ENCODE measurements at regions not wholly inside any gene's neighbourhood (a gene's known extent, or its start where the extent isn't known, plus 50 kb on each side); places are given as distances from the start of the nearest gene placed in this dataset.
"Not testable (repeated sequence)": the region's sequence is repeated elsewhere in the genome, so short reads cannot be mapped to it uniquely, and the experiment has no call there.

DNA sequence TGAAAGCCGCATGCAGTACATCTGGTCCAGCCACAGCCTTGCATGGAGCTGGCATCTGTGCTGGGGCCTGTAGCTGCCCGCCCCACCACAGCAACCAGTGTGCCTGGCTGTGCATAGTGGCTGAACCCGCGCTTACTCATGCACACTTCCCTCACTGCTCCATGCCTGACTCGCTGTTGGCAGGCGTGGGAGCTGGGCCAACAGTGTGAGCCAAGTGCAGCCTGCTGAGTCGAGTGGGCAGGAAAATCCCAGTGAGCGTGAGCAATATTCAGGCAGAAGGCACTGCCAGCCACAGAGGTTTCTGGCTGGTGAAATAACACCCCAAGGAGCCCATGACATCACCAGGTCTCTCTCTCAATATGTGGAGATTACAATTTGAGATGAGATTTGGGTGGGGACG is 1674.1 kb upstream of the TMEFF2 start:
- Histone ChIP-seq H3K27me3 (ENCODE audit: control insufficient read depth, insufficient read depth, low read length) (no peaks in the 10 kb centered on the region), H3K9ac (ENCODE audit: low read length) (no peak overlapping the region), H3K27ac (ENCODE audit: low read depth, low read length) (no peak overlapping the region), H3K36me3 (ENCODE audit: control insufficient read depth, insufficient read depth, low read length) (no peaks in the 10 kb centered on the region), H3K9me3 (ENCODE audit: control insufficient read depth, insufficient read depth, low read depth, low read length) (no peaks in the 10 kb centered on the region), H3K4me3 (ENCODE audit: low read depth, low read length) (no peak overlapping the region), H3K4me1 (ENCODE audit: control insufficient read depth, insufficient read depth, low read length) (no peaks in the 10 kb centered on the region)

DNA sequence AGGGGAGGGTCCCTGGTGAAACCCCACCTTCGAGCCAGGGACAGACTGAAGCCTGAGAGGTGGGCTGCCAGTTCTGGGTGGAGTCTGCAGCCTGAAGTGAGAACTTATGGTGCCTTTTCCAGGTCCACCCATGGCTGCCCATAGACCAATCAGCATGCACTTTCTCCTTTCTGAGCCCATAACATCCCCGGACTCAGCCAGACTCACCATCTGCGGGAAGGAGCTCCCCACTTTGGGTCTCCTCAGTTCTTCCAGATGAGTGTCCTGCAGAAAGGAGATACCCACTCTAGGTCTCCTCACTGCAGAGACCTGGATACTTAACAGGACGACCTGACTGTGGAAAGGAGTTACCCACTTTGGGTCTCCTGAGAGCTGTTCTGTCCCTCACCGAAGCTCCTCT is 1673.4 kb upstream of the TMEFF2 start:
- Histone ChIP-seq H3K36me3 (ENCODE audit: control insufficient read depth, insufficient read depth, low read length) (no peaks in the 10 kb centered on the region), H3K4me3 (ENCODE audit: low read depth, low read length) (no peak overlapping the region), H3K9ac (ENCODE audit: low read length) (no peak overlapping the region), H3K27me3 (ENCODE audit: control insufficient read depth, insufficient read depth, low read length) (no peaks in the 10 kb centered on the region), H3K4me1 (ENCODE audit: control insufficient read depth, insufficient read depth, low read length) (no peaks in the 10 kb centered on the region), H3K27ac (ENCODE audit: low read depth, low read length) (no peak overlapping the region), H3K9me3 (ENCODE audit: control insufficient read depth, insufficient read depth, low read depth, low read length) (no peaks in the 10 kb centered on the region)

GRCh38 chr2:193867454-193867853 is 1672.7 kb upstream of the TMEFF2 start:
- H3K9ac ChIP-seq (ENCODE audit: low read length): no peak overlapping the region
- H3K4me3 ChIP-seq (ENCODE audit: low read depth, low read length): no peak overlapping the region
- H3K27me3 ChIP-seq (ENCODE audit: control insufficient read depth, insufficient read depth, low read length): no peaks in the 10 kb centered on the region
- no peaks in the 10 kb centered on the region for H3K4me1 ChIP-seq (ENCODE audit: control insufficient read depth, insufficient read depth, low read length)
- no peaks in the 10 kb centered on the region for H3K9me3 ChIP-seq (ENCODE audit: control insufficient read depth, insufficient read depth, low read depth, low read length)
- no peaks in the 10 kb centered on the region for H3K36me3 ChIP-seq (ENCODE audit: control insufficient read depth, insufficient read depth, low read length)
- H3K27ac ChIP-seq (ENCODE audit: low read depth, low read length): no peak overlapping the region

- no peak overlapping the region for H3K4me3 ChIP-seq (ENCODE audit: low read depth, low read length)
- no peaks in the 10 kb centered on the region for H3K9me3 ChIP-seq (ENCODE audit: control insufficient read depth, insufficient read depth, low read depth, low read length)
- no peak overlapping the region for H3K27ac ChIP-seq (ENCODE audit: low read depth, low read length)
- H3K27me3 ChIP-seq (ENCODE audit: control insufficient read depth, insufficient read depth, low read length): no peaks in the 10 kb centered on the region
- H3K9ac ChIP-seq (ENCODE audit: low read length): no peak overlapping the region
- H3K36me3 ChIP-seq (ENCODE audit: control insufficient read depth, insufficient read depth, low read length): no peaks in the 10 kb centered on the region
- H3K4me1 ChIP-seq (ENCODE audit: control insufficient read depth, insufficient read depth, low read length): no peaks in the 10 kb centered on the region
Measured at GRCh38 chr2:193861557-193861956, 1666.8 kb upstream of the TMEFF2 start.

GRCh38 chr2:193847991-193848390 is 1653.3 kb upstream of the TMEFF2 start:
- H3K36me3 ChIP-seq (ENCODE audit: control insufficient read depth, insufficient read depth, low read length): no peaks in the 10 kb centered on the region
- H3K9me3 ChIP-seq (ENCODE audit: control insufficient read depth, insufficient read depth, low read depth, low read length): no peaks in the 10 kb centered on the region

DNA sequence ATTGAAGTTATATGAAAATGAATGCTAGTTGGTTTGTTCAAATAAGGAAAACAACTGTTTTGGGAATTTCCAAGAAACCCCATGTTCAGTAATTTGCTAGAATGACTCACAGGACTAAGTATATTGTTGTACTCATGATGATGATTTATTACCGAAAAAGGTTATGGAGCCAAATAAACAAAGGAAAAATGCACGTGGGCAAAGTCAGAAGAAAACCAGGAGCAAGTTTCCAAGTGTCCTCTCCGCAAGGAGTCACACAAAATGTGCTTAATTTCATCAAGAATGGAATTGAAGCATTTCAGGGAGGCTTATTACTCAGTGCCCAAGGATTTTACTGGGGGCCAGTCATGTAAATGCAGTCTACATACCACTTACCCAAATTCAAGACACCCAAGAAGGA is 1652.4 kb upstream of the TMEFF2 start:
- no peaks in the 10 kb centered on the region for H3K4me1 ChIP-seq (ENCODE audit: control insufficient read depth, insufficient read depth, low read length)
- H3K27ac ChIP-seq (ENCODE audit: low read depth, low read length): no peak overlapping the region
- H3K9ac ChIP-seq (ENCODE audit: low read length): no peak overlapping the region
- no peak overlapping the region for H3K4me3 ChIP-seq (ENCODE audit: low read depth, low read length)
- no peaks in the 10 kb centered on the region for H3K9me3 ChIP-seq (ENCODE audit: control insufficient read depth, insufficient read depth, low read depth, low read length)
- no peaks in the 10 kb centered on the region for H3K36me3 ChIP-seq (ENCODE audit: control insufficient read depth, insufficient read depth, low read length)
- H3K27me3 ChIP-seq (ENCODE audit: control insufficient read depth, insufficient read depth, low read length): no peaks in the 10 kb centered on the region

More at GRCh38 chr2:193847991-193848390, 1653.3 kb upstream of the TMEFF2 start:
- H3K9ac ChIP-seq (ENCODE audit: low read length): no peak overlapping the region
- no peak overlapping the region for H3K27ac ChIP-seq (ENCODE audit: low read depth, low read length)
- H3K27me3 ChIP-seq (ENCODE audit: control insufficient read depth, insufficient read depth, low read length): no peaks in the 10 kb centered on the region
- H3K4me3 ChIP-seq (ENCODE audit: low read depth, low read length): no peak overlapping the region
- no peaks in the 10 kb centered on the region for H3K4me1 ChIP-seq (ENCODE audit: control insufficient read depth, insufficient read depth, low read length)

DNA sequence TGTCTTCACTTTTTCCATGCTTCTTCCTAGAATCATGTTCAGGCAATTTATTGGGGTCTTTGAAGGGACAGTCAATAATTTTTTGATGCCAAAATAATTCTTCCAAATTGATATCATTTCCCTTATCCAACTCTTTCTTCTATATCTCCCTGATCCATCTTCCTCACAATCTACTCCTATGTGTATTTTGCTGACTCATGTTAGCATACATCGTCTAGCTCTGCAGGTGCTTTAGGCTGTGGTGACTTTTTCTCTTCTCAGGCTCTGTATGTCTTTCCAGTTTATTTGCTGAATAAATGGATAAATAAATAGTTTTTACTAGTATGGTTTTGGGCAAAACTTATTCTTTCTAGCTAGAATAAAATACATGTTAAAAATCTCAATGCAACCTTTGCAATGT is 1650.9 kb upstream of the TMEFF2 start:
- no peaks in the 10 kb centered on the region for H3K27me3 ChIP-seq (ENCODE audit: control insufficient read depth, insufficient read depth, low read length)
- H3K9me3 ChIP-seq (ENCODE audit: control insufficient read depth, insufficient read depth, low read depth, low read length): no peaks in the 10 kb centered on the region
- no peaks in the 10 kb centered on the region for H3K4me1 ChIP-seq (ENCODE audit: control insufficient read depth, insufficient read depth, low read length)
- H3K9ac ChIP-seq (ENCODE audit: low read length): no peak overlapping the region
- H3K36me3 ChIP-seq (ENCODE audit: control insufficient read depth, insufficient read depth, low read length): no peaks in the 10 kb centered on the region
- no peak overlapping the region for H3K4me3 ChIP-seq (ENCODE audit: low read depth, low read length)
- no peak overlapping the region for H3K27ac ChIP-seq (ENCODE audit: low read depth, low read length)

DNA sequence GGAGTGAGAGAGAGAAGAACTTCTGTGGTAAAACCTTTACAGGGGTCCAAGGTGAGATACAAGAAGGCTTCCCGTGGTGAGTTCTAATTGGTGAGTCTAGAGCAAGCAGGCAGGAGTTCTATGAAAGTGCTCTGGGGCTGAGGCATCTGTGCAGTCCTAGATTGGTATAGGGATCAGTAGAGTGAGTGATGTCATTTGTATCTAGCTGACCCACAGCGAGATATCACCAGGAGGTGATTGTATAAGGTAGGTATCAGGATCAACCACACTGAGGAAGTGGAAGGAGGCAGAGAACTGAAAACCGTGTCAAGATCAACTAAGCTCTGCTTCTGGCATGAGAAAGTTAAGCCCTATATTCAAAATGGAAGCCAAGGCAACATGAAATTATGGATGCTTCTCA is 1648.9 kb upstream of the TMEFF2 start:
- Histone ChIP-seq H3K4me1 (ENCODE audit: control insufficient read depth, insufficient read depth, low read length) (no peaks in the 10 kb centered on the region), H3K9me3 (ENCODE audit: control insufficient read depth, insufficient read depth, low read depth, low read length) (no peaks in the 10 kb centered on the region), H3K27ac (ENCODE audit: low read depth, low read length) (no peak overlapping the region), H3K27me3 (ENCODE audit: control insufficient read depth, insufficient read depth, low read length) (no peaks in the 10 kb centered on the region), H3K36me3 (ENCODE audit: control insufficient read depth, insufficient read depth, low read length) (no peaks in the 10 kb centered on the region), H3K4me3 (ENCODE audit: low read depth, low read length) (no peak overlapping the region), H3K9ac (ENCODE audit: low read length) (no peak overlapping the region)

- no peak overlapping the region for H3K27ac ChIP-seq (ENCODE audit: low read depth, low read length)
- no peaks in the 10 kb centered on the region for H3K9me3 ChIP-seq (ENCODE audit: control insufficient read depth, insufficient read depth, low read depth, low read length)
- no peaks in the 10 kb centered on the region for H3K36me3 ChIP-seq (ENCODE audit: control insufficient read depth, insufficient read depth, low read length)
- H3K9ac ChIP-seq (ENCODE audit: low read length): no peak overlapping the region
- H3K4me1 ChIP-seq (ENCODE audit: control insufficient read depth, insufficient read depth, low read length): no peaks in the 10 kb centered on the region
- H3K4me3 ChIP-seq (ENCODE audit: low read depth, low read length): no peak overlapping the region
- no peaks in the 10 kb centered on the region for H3K27me3 ChIP-seq (ENCODE audit: control insufficient read depth, insufficient read depth, low read length)
Measured at GRCh38 chr2:193841384-193842150, 1646.8 kb upstream of the TMEFF2 start.

GRCh38 chr2:193837111-193837738 is 1642.5 kb upstream of the TMEFF2 start:
- Histone ChIP-seq H3K9me3 (ENCODE audit: control insufficient read depth, insufficient read depth, low read depth, low read length) (no peaks in the 10 kb centered on the region), H3K4me3 (ENCODE audit: low read depth, low read length) (no peak overlapping the region), H3K36me3 (ENCODE audit: control insufficient read depth, insufficient read depth, low read length) (no peaks in the 10 kb centered on the region), H3K27ac (ENCODE audit: low read depth, low read length) (no peak overlapping the region), H3K27me3 (ENCODE audit: control insufficient read depth, insufficient read depth, low read length) (no peaks in the 10 kb centered on the region), H3K9ac (ENCODE audit: low read length) (no peak overlapping the region), H3K4me1 (ENCODE audit: control insufficient read depth, insufficient read depth, low read length) (no peaks in the 10 kb centered on the region)

GRCh38 chr2:193836424-193837006 is 1641.8 kb upstream of the TMEFF2 start:
- not testable (repeated sequence) for H3K4me1 ChIP-seq (ENCODE audit: control insufficient read depth, insufficient read depth, low read length); H3K4me3 ChIP-seq (ENCODE audit: low read depth, low read length); H3K36me3 ChIP-seq (ENCODE audit: control insufficient read depth, insufficient read depth, low read length); H3K9ac ChIP-seq (ENCODE audit: low read length); H3K27ac ChIP-seq (ENCODE audit: low read depth, low read length); H3K27me3 ChIP-seq (ENCODE audit: control insufficient read depth, insufficient read depth, low read length); H3K9me3 ChIP-seq (ENCODE audit: control insufficient read depth, insufficient read depth, low read depth, low read length)
